Stimulated activated CD4-positive, alpha-beta T cell treated with anti-CD3 and anti-CD28 coated beads, Interleukin-12 subunit alpha, Interleukin-12 subunit beta, amount 100 ng/mL, for 24 hours (primary cell): ENCODE measurements at regions not wholly inside any gene's neighbourhood (a gene's known extent, or its start where the extent isn't known, plus 50 kb on each side); places are given as distances from the start of the nearest gene placed in this dataset.
"Not testable (repeated sequence)": the region's sequence is repeated elsewhere in the genome, so short reads cannot be mapped to it uniquely, and the experiment has no call there.

Experiments
- DNase-seq, 2 experiments: peaks; one replicate each; pipeline ENCODE4 v3.0.0-alpha.2; 2020; ENCODE audit warnings: low read depth in 2 of 2

- not testable (repeated sequence) for DNase-seq
These were observed 783.4 kb downstream of the NSUN3 start for GRCh38 chr3:94846251-94846650.

DNA sequence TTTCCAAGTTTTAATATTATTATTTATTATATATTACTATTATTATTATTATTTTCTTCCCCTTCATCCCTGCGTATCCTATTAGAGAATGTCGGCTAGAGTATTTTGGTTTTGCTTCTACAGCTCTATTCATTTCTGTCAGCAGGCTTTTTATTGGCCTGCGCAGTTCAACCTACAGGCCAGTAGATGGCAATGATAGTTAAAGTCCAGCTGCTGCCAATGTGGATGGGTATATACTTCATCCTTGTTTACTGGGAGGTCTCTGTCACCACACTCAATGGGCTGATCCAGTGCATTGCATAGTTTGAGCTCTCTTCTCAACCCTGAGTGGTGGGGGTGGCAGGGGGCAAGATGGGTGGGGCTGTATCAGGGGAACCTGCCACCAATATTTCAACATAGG, 799.8 kb downstream of the NSUN3 start:
- DNase-seq = no peak

DNA sequence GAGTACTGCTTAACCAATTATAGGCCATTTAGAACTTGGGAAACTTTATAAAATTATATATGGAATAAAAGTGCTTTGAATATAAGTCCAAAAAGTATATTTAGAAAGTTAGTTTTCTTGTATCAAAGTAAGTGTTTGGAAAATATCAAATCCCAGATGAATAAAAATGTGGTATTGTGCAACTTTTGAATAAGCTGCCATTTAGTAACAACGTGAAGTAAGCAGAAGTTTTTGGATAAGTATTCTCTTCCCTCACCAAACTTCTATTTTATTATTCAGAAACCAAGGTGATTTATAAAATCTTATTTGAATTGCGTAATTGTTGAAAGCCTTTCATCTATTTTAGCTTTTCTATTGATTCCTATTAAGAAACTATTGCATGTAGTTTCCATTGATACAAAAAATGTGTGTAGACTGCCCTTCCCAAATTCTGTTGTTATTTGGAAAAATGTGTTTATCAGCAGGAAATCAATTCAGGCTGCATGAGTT, 806.2 kb downstream of the NSUN3 start:
- DNase-seq = no peak

GRCh38 chr3:94873751-94874150, 810.9 kb downstream of the NSUN3 start:
- no peak for DNase-seq

GRCh38 chr3:94875149-94875548, 812.3 kb downstream of the NSUN3 start:
- DNase-seq = no peak

- no peak for DNase-seq
These were observed 824.2 kb downstream of the NSUN3 start for GRCh38 chr3:94887065-94887464.

DNA sequence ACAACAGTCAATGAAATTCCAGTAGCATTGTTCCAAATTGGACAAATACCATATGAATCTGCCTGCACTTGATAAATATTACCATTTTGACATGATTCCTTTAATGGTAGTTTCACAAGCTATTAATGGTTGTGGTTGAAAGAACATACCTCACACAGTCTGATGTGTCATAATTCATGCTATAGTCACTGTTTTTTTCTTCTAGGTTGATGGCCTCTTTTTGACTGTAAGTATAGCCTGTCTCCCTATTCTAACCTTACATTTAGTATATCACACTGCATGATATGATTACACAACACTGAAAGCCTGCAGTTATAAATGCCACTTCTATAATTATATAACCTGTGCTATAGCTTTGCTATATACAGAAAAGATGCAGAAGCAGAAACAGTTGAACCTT, 834.1 kb downstream of the NSUN3 start:
- DNase-seq = no peak

DNA sequence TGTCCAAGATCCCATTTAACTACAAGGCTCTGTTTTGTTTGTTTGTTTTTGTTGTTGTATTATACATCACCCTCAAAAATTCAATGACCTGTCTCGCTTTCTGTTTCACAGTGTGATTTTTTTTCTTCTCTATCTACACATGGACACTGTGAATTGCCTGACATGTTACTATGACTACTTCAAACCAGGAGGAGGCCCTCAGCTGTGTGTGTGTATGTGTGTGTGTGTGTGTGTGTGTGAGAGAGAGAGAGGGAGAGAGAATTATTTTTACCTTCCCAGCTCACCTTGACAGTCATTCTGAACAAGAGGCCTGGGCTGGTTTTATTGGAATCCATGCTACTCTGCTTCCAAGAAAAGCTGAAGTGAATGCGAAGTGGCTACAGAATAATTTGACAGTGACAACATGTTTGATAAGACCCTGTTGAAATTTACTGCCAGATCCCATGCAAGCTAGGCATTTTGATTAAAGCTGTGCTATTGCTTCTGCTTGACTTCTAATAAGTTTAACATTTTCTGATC, 841.4 kb downstream of the NSUN3 start:
- no peak for DNase-seq

GRCh38 chr3:94909726-94910125, 846.9 kb downstream of the NSUN3 start:
- DNase-seq = no peak

- DNase-seq = no peak
These were observed 849.8 kb downstream of the NSUN3 start for GRCh38 chr3:94912656-94913055.

DNA sequence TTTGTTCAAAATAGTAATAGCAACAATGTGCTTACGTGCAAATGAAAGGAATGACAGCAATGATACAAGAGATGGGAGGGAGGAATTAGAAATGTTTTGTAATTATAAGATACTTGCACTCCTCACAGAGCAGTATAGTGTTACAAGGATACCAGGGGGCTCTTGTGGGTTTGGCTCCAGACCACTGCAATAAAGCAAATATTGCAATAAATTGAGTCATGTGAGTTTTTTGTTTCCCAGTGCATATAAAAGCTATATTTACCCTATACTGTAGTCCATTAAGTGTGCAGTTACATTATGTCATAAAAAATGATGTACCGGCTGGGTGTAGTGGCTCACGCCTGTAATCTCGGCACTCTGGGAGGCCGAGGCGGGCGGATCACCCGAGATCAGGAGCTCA, 864.3 kb downstream of the NSUN3 start:
- no peak for DNase-seq

DNA sequence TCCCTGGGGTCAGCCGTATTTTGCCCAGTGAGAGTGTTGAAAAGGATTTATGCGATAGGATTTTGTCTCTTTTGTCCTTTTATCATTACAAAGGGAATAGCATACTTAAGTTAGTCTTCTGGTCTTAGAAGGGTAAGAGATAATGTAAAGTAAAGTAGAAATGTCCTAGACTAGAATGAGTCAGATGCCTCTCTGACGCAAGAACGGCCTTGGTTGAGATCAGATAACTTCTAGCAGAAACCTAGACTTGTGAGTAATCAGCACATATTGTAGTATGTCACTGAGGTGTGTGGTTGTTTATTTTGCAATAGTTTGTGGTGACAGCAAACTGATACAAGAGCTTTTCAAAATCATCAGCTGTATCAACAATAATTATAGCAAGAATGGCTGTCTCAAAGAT, 866.1 kb downstream of the NSUN3 start:
- DNase-seq = no peak

DNA sequence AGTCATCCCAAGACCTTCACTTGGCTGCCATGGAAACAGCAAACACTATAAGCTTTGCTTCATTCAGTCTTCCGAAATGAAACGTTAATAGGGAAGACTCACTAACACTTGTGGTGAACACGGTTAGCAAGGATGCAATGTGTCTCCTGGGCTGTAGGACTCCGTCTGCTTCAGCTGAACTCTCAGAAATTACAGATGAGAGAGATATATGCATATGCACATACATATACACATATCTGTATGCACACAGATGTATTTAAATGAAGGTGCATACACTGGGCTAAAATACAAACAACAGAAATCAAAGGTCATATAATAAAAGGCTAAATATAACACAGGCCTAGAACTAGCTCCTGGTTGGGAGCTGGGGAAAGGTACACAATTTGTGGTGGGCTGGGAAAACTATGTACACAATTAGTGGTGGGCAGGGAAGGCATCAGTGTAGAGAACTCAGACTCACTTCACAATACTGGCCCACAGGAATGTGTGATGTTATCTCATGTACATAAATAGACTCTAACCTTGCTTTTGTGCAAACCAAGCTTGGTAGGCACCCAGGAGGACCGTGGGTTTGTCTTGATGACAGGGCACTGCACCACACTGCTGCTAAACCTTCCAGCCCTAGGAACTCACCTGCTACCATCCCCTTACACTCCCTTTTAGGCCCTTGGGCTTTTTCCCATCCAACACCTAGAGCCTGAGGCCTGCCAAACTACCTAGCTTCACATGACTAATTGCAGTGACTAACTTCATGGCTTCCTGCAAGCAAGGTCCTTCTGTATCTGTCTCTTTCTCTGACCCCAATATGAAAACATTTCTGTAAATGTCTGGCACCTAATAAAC, 873.1 kb downstream of the NSUN3 start:
- DNase-seq = no peak

DNA sequence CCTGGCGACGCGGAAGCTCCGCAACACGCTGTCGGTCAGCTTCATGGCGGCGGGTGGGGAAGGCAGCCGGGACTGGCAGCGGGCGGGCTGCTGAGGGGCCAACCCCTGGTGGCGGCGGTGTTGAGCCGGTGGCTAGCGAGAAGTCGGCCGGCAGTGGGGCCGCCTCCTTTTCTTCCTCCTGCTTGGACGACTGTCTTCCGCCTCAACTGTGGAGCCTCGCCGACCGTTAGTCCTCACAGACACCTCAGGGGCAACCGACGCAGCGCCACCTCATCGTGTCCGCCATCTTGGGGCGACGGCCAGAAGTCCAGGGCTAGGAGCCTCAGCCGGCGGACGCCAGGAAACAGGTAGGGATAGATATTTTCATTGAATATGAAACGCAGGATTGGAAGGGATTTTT, 875.1 kb downstream of the NSUN3 start:
- DNase-seq = no peak

- no peak for DNase-seq
These were observed 883.8 kb downstream of the NSUN3 start for GRCh38 chr3:94946683-94947082.

- DNase-seq = no peak
These were observed 898.7 kb downstream of the NSUN3 start for GRCh38 chr3:94961423-94962100.

DNA sequence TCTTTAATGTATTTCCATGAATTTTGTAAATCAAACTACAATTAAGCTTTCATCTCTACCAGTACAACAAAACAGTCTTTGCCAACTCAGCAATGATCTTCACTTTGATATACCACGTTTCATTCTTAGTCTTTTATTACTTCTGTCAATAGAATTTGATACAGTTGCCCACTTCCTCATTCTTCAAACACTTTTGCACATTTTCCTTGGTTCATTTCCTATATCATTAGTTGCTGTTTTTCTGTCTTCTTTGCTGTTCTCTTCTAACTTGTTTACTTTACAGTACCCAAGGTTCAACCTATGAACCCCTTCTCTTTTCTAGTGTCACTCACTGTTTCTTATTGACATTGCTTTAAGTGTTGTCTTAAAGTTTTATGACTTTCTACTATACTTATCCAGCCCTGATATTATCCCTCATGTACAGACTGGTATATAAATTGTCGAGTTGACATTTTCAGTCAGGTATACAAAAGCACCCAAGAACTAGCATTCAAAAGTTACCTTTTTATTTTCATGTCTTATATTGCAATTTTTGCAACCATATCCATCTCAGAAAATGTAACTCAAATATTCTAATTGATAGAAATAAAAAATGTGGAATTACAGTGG, 903.1 kb downstream of the NSUN3 start:
- no peak for DNase-seq

- DNase-seq = no peak
These were observed 904.3 kb downstream of the NSUN3 start for GRCh38 chr3:94967196-94967595.

DNA sequence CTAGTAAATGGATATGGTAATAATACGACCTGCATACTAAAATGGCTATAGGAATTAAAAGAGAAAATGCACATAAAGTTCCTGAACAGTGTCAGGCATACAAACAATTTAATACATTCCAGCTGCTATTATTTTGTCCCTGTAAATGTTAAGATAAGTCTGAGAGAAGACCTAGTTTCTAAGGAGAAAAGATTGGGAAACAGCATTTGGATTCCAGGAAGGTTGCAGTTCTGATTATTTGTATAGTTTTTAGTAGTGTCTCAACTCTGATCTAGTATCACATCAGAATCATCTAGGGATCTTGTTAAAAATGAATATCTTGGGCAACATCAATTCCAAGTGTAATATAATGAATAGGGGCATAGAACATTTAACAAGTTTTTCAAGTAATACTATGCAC, 905.7 kb downstream of the NSUN3 start:
- no peak for DNase-seq

DNA sequence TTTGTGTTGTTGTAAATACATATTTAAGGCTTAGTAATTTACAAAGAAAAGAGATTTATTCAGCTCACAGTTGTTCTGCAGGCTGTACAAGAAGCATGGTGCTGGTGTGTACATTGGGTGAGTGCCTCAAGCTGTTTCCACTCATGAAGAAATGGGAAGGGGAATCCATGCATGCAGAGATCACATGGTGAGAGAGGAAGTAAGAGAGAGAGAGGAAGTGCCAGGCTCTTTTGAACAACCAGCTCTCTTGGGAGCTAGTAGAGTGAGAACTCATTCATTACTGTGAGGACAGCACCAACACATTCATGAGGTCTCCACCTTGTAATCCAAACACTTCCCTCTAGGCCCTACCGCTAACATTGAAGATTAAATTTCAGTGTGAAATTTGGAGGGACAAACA, 909.2 kb downstream of the NSUN3 start:
- no peak for DNase-seq

- DNase-seq = no peak
These were observed 915.2 kb downstream of the NSUN3 start for GRCh38 chr3:94978084-94978483.

- DNase-seq = no peak
These were observed 922.9 kb downstream of the NSUN3 start for GRCh38 chr3:94985778-94986177.
